Inferior parietal cortex (tissue), 1 donor: ENCODE measurements at regions not wholly inside any gene's neighbourhood (a gene's known extent, or its start where the extent isn't known, plus 50 kb on each side); places are given as distances from the start of the nearest gene placed in this dataset.

ENCODE experiments used
- DNase-seq: peaks from one replicate; pipeline ENCODE4 v3.0.0-alpha.2; 2016; ENCODE audit errors: extremely low spot score

- no peak for DNase-seq
Measured at GRCh38 chr14:104274806-104275205, 136.4 kb downstream of the KIF26A start.

- no peak for DNase-seq
Measured at GRCh38 chr14:104277416-104278213, 139.2 kb downstream of the KIF26A start.

- no peak for DNase-seq
Measured at GRCh38 chr14:104278214-104278534, 139.8 kb downstream of the KIF26A start.

DNA sequence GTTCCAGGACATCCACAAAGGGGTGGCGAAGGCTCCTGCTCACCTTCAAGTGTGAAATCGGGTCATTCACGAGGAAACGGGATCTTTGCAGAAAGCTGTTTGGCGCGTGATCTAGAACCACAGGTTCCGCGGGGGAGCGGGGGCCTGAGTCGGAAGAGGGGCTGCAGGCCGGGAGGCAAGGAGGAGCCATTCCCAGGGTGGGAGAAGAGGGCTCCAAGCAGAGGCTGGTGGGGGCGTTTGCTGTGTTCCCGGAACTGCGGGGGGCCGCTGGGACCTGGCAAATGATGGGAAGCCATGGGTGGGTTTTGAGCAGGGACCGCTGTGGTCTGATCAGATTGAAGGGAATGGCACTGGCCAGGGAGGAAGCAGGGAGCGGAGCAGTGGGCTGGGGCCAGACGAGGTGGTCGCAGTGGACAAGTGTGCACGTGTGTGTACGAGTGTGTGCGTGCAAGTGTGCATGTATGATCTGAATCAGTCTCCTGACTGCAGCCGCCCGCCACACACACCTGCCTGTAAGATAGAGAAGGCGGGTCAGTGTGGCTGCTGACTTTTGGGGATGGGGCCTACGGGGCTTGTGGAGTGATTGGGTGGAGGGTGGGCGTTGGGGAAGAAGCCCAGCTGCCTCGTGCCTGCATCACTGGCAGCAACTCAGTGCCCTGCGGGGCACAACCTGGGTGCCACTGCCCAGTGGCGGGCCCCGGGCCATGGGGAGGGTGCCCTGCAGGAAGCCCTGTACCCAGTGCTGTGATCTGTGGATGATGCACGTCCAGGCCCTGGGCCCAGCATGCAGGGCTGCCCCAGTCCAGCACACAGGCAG lies 141.9 kb downstream of the KIF26A start:
- no peak for DNase-seq

DNA sequence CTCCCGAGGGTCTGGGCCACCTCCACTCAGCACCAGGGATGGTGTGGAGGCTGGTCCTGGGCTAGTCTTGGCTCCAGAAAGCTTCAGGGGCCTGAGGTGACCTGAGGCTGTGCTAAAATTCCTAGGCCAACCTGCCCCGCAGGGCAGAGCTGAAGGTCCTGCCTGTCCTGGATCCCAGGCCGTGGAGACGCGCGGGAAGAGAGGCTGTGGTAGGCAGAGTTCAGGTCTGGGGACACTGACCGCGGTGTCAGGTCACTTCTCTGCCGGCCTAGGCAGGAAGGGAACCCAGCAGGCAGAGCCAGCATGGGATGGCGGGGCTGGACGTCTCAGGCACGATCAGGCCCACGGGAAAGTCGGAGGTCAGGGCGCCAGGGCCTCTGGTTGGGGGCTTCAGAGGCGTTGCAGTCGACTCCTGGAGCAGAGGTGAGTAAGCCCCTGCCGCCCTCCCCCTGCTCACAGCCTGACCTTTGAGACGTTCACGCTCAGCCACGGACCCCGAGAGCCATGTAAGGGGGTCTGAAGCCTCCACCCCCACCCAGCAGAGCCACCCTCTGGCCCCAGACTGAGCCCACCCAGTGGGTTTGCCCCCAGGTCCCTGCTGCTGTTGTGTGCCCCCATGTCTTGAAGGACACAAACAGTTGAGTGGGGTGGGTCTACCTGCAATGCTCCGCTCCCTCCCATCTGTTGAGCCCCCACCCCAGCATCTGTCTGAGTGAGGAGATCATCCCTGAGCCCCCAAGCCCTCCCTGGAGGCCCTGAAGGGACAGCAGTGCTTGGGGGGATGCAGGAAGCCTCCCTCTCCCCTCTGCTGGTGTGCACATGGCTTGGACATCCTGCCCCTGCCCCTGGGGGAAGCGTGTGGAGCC lies 142.7 kb downstream of the KIF26A start:
- DNase-seq = no peak

DNA sequence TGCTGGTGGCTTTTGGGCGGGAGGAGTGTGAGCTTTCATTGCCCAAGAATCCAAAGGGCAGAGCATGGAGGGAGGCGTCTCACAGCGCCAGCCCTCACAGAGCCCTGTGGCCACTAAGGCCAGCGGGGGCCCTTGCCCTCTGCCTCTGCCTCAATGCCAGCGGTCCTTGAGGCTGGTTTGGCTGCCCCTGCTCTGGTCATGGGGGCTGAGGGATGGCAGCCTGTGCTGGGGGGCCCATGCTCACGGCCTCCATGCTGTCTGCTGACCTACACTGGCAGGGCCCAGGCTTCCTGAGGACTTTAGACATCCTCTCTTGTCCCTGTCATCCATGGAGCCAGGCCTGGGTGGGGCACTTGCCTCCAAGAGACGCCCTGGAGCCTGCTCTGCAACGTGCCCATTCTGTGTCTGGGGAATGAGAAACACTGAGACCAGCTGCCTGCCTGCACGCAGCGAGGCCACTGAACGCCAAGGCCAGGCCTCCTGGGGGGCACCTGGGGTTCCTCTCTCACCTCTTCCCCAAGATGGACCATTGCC lies 143.4 kb downstream of the KIF26A start:
- no peak for DNase-seq

DNA sequence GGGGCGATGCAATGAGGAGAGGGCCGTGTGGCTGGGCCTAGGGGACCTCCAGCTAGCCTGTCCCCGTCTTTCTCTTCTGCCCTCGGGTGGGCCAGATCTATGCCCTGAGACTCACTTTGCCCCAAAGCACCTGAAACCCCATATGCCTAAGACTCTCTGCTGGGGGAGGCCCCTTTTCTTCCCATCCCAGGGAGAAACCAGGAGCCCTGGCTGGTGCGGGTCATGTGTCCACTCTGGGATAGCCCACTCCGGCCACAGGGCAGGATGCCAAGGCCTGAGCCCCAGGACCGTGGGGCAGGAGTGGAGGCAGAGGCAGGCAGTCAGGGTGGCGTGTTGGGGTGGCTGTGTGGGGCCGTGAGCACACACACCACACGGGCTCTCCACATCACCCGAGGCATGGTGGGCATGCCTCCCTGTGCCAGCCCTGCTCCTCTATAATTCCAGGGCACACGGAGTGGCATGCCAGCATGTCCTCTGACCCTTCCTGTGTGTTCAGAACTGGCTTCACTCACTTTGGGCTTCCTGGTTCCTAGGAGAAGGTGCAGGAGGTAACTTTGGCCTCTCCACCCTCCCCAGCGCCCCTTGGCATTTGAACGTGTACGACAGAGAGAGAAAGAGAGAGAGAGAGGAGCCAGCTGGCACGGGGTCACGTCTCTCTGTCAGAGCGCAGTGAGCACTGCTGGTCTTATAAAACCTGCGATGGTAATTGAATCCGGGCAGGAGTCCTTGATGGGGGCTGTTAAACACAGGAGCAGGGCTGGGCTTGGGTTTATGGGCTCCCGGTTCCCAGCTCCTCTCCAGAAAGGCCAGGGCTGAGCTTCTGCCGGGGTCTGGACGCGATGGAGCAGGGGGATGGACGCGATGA lies 144.2 kb downstream of the KIF26A start:
- DNase-seq = no peak

DNA sequence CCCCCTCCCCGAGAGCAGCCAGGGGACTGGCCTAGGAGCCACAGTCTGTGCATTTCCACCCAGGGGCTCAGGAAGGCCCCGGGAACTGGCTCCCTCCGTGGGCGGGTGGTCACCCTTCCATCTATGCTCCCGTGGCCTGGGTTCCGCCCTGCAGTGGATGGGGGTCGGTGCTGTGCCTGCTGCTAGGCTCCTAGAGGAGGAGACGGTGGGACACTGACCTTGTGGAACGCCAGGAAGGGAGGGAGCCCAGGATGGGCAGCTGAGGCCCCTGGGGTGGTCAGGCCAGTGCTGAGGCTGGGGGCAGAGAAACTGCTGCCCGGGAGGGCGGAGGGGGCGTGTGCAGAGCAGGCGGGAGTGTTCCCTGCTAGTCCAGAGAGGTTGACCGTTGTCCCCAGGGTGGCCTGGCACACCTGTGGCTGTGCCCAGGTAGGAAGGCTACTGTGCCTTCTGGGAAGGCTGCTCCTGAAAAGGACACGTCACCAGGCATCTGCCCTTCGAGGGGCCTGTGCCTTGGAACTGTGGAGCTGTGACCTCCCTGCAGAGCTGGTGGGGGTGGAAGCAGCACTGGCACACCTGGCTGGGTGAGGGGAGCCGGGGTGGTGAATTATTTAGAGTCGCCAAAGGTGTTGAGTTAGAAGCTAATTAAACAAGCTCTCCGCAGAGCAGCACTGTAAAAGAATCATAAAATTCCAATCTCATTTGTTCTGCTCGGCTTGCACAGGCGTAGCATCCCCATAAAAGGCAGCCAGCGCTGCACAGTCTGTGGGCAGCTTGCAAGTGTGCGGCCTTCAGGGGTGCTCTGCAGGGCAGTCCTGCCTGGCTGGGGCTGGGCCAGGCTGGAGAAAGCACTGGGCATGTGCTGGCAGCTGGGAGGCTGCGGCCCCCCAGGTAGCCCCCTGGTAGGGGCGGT lies 145.1 kb downstream of the KIF26A start:
- DNase-seq = no peak

DNA sequence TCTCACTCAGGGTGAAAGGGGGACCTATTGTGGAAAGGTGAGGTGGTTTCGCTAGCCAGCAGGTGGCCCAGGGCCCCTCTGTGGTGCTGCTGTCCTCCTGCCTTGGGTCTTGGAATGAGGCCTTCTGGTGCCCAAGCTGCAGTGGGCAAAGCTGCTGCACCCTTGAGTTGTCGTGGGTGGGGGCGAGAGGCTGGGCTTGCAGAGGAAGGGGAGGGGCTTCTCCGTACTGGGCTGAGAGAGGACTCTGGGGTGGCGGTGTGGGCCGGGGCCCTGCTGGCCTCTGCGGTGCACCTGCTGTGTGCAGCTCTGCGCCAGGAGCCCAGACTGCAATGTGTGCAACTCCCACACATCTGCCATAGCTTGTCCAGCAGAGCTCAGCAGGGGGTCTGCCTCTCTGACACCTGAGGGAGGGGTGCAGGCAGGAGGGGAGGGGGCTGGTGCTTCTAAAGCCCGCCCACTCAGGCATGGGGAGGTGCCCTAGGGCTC lies 145.8 kb downstream of the KIF26A start:
- DNase-seq = no peak

DNA sequence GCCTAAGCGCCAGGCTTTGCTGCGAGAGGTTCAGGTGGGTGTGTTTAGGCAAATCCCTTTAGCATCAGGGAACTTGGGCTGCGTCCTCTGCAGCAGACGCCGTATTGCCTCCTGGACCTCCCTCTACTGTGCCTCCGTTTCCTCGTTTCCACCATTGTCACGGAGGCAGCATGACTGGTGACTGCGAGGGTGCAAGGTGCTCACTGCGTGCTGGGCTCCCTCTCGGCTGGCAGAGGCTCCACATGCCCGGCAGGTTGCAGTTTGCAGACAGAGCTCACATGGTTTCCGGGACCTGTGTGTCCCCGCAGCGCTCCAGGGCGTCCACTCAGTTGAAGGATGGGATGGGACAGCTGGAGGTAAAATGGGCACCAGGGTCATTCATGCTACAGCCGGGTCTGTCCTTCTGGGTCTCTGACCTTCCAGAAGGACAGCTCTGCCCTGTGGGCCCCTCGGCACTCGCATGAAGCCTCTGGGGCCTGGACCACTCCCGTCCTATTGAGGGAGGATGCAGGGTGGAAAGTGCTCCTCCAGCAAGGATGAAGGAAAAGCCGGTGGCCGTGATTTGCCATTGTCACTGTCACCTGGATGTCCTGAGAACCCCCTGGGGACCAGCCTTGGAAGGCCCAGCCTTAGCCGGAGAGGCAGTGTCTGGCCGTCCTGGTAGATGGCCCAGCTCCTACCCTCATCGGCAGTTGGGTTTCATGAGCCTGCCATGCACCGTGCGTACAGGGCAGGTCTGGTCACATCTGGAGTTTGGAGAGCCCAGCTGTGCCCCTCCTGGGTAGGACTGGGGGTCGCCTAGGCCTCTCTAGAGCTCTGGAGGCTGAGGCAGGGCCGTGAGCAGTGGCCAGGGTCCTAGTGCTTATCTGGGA lies 146.5 kb downstream of the KIF26A start:
- DNase-seq = no peak

GRCh38 chr14:104285508-104285840 lies 147.1 kb downstream of the KIF26A start:
- no peak for DNase-seq

GRCh38 chr14:104286086-104286485 lies 147.7 kb downstream of the KIF26A start:
- DNase-seq = no peak

DNA sequence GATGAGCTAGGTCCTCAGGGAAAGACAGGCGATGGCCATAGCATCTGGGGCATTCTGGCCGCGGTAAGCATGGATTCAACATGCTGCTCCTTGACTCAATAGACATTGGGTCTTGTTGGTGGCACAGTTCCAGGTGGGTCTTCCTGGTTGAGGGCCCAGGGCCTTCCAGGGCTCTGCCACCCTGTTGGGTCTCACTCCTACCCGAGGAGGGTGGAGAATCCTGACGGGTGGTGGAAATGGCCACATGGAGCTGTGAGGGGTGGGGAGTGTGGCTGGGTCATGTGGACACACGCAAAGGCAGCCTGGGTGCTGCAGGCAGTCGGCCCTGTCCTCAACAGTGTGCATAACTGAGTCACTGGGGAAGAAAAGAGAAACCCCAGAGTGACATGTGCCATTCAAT lies 148.1 kb downstream of the KIF26A start:
- DNase-seq = no peak

GRCh38 chr14:104287301-104288009 lies 149.1 kb downstream of the KIF26A start:
- no peak for DNase-seq

- no peak for DNase-seq
Measured at GRCh38 chr14:104288272-104288671, 149.9 kb downstream of the KIF26A start.

DNA sequence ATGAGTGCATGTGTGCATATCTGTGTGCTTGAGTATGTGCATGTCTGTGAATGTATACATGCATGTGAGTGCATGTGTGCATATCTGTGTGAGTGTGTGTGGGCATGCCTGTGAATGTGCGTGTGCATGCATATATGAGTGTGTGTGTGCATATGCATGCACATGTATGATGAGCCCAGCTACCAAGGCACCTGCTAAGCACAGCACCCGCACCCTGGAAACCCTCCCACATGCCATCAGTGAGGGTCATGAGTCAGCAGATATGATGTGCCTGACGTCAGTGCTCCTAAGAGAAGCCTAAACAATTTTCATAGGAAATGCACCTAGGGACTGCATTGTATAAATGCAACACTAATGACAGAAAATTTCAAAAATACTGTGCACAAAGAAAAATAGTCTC lies 151.1 kb downstream of the KIF26A start:
- no peak for DNase-seq

DNA sequence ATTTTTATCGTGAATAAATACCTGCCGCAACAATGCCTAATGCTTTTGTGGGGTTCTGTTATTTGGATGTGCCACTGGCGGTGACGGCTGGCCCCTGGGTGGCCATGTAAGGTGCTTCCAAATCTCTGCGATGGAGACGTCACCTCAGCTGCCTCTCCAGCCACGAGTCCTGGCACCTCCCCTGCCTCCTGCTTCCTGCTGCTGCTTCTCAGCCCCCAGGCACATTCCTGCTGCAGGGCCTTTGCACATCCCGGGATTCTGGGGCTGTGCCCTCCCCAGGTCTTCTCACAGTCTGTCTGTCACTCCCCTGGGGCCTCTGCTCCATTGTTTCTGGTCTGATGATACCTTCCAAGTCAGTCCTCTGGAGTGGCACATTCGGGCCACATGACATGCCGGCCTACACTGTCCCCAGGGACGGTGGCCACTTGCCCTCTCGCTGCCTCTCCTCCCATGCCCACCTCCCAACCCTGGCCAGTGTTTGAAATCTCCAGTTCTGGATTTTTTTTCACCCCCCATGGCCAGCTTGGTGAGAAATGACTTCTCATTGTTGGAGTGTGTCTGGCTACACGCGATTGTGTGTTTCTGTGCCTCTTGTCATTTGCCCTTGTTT lies 151.8 kb downstream of the KIF26A start:
- no peak for DNase-seq

DNA sequence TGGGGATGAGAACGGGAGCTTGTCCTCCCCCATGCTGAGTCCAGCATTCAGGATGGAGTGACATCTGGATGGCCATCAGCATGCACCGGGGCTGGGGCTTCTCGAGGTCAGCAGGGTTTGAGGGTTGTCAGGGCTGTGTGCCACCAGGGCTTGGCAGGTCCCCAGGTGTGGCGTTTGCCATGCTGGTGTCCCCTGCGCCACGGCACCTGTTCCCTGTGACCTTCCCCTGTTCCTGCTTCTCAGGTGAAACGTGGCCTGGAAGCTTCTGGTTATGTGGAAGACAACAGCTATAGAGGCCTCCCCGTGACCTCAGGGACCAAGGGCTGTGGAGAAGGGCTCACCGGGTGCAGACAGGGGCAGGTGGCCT lies 152.4 kb downstream of the KIF26A start:
- no peak for DNase-seq
